Astrocyte (in vitro differentiated cells and primary cell): ENCODE measurements at regions not wholly inside any gene's neighbourhood (a gene's known extent, or its start where the extent isn't known, plus 50 kb on each side); places are given as distances from the start of the nearest gene placed in this dataset.

Experiments
- DNase-seq: peaks from one replicate; pipeline ENCODE4 v3.0.0-alpha.2; 2010; ENCODE audit warnings: low read depth
- FAIRE-seq: peaks from 2 replicates; lab custom pipeline; 2011; peaks lifted over from hg19 to GRCh38; lab: Jason Lieb, UNC
- H2AFZ ChIP-seq: 2 replicates; pipeline ENCODE4 v1.6.0; 2012; ENCODE audit warnings: low read depth, low read length, inconsistent platforms
- H3K27ac ChIP-seq: 2 replicates; pipeline ENCODE4 v1.5.1; 2011; ENCODE audit warnings: low read depth, low read length, inconsistent platforms
- H3K27me3 ChIP-seq: 2 replicates; pipeline ENCODE4 v1.6.0; 2011; ENCODE audit warnings: low read length, inconsistent platforms; ENCODE audit not compliant: insufficient read depth
- H3K36me3 ChIP-seq: 2 replicates; pipeline ENCODE4 v1.5.1; 2011; ENCODE audit warnings: low read length, inconsistent platforms; ENCODE audit not compliant: insufficient read depth
- H3K4me1 ChIP-seq: 2 replicates; pipeline ENCODE4 v1.5.1; 2011; ENCODE audit warnings: low read length, inconsistent platforms; ENCODE audit not compliant: insufficient read depth
- H3K4me2 ChIP-seq: 2 replicates; pipeline ENCODE4 v1.6.0; 2012; ENCODE audit warnings: low read length, inconsistent platforms
- H3K4me3 ChIP-seq: 2 replicates; pipeline ENCODE4 v1.5.1; 2011; ENCODE audit warnings: low read depth, mild to moderate bottlenecking, low read length, inconsistent platforms; ENCODE audit not compliant: insufficient read depth
- H3K79me2 ChIP-seq: 2 replicates; pipeline ENCODE4 v1.6.0; 2012; ENCODE audit warnings: mild to moderate bottlenecking, low read length, inconsistent platforms; ENCODE audit not compliant: insufficient read depth
- H3K9ac ChIP-seq: 2 replicates; pipeline ENCODE4 v1.6.0; 2012; ENCODE audit warnings: mild to moderate bottlenecking, low read length, inconsistent platforms
- H3K9me3 ChIP-seq: 2 replicates; pipeline ENCODE4 v1.5.1; 2012; ENCODE audit warnings: low read depth, mild to moderate bottlenecking, low read length, inconsistent platforms; ENCODE audit not compliant: insufficient read depth
- H4K20me1 ChIP-seq: 2 replicates; pipeline ENCODE4 v1.6.0; 2012; ENCODE audit warnings: low read length, inconsistent platforms; ENCODE audit not compliant: insufficient read depth
- H3K27ac Mint-ChIP-seq: one replicate; pipeline ENCODE4 v1.8.0; 2021; ENCODE audit warnings: mild to moderate bottlenecking, mixed read lengths; ENCODE audit not compliant: unreplicated experiment
- H3K27me3 Mint-ChIP-seq: one replicate; pipeline ENCODE4 v1.8.0; 2021; ENCODE audit warnings: low read depth, mixed read lengths; ENCODE audit not compliant: unreplicated experiment
- H3K36me3 Mint-ChIP-seq: one replicate; pipeline ENCODE4 v1.8.0; 2021; ENCODE audit warnings: low read depth, mixed read lengths; ENCODE audit not compliant: unreplicated experiment
- H3K4me1 Mint-ChIP-seq: one replicate; pipeline ENCODE4 v1.8.0; 2021; ENCODE audit warnings: low read depth, mixed read lengths; ENCODE audit not compliant: unreplicated experiment
- H3K4me3 Mint-ChIP-seq: one replicate; pipeline ENCODE4 v1.8.0; 2021; ENCODE audit warnings: mild to moderate bottlenecking, moderate library complexity, mixed read lengths; ENCODE audit not compliant: unreplicated experiment
- H3K9me3 Mint-ChIP-seq: one replicate; pipeline ENCODE4 v1.8.0; 2021; ENCODE audit warnings: mild to moderate bottlenecking, mixed read lengths; ENCODE audit not compliant: unreplicated experiment
- CTCF ChIP-seq: IDR thresholded peaks from 2 replicates; pipeline ENCODE4 v1.5.1; 2011; ENCODE audit warnings: low read depth, mild to moderate bottlenecking, inconsistent platforms, low read length, moderate library complexity; ENCODE audit not compliant: insufficient read depth
- EZH2 ChIP-seq: IDR thresholded peaks from 2 replicates; pipeline ENCODE4 v1.6.1; 2012; ENCODE audit warnings: mild to moderate bottlenecking, low read length, inconsistent platforms; ENCODE audit not compliant: insufficient read depth

- H3K4me1 ChIP-seq: no peaks in the 10 kb centered on the region
- FAIRE-seq (no peak), DNase-seq (no peak)
- H2AFZ ChIP-seq: no peak overlapping the region
- no peak overlapping the region for H3K27ac Mint-ChIP-seq
- H3K36me3 ChIP-seq: peaks cover 9% of the 10 kb centered on the region
- H3K79me2 ChIP-seq: no peaks in the 10 kb centered on the region
- no peaks in the 10 kb centered on the region for H3K27me3 ChIP-seq
- H3K27ac ChIP-seq: no peak overlapping the region
- H3K4me2 ChIP-seq: no peak overlapping the region
- no peak overlapping the region for H3K4me3 ChIP-seq
- no peaks in the 10 kb centered on the region for H3K27me3 Mint-ChIP-seq
- H3K36me3 Mint-ChIP-seq: no peaks in the 10 kb centered on the region
- no peak overlapping the region for H3K4me3 Mint-ChIP-seq
- no peaks in the 10 kb centered on the region for H4K20me1 ChIP-seq
- no peak overlapping the region for H3K9ac ChIP-seq
- no peaks in the 10 kb centered on the region for H3K4me1 Mint-ChIP-seq
- no peaks in the 10 kb centered on the region for H3K9me3 ChIP-seq
- TF ChIP-seq EZH2: no peak
- no peak for TF ChIP-seq CTCF
- no peaks in the 10 kb centered on the region for H3K9me3 Mint-ChIP-seq
Measured at GRCh38 chr6:144481527-144481926, 196.4 kb downstream of the UTRN start.

- no peaks in the 10 kb centered on the region for H3K79me2 ChIP-seq
- H3K36me3 Mint-ChIP-seq: no peaks in the 10 kb centered on the region
- no peaks in the 10 kb centered on the region for H3K4me1 Mint-ChIP-seq
- TF ChIP-seq EZH2 (no peak), CTCF (peak; percentile 60)
- FAIRE-seq: peak; percentile 39
- H3K27ac ChIP-seq: no peak overlapping the region
- DNase-seq: peak; percentile 56
- H3K4me1 ChIP-seq: no peaks in the 10 kb centered on the region
- no peak overlapping the region for H3K4me3 ChIP-seq
- no peak overlapping the region for H3K9ac ChIP-seq
- H2AFZ ChIP-seq: no peak overlapping the region
- no peaks in the 10 kb centered on the region for H3K27me3 ChIP-seq
- peaks cover 9% of the 10 kb centered on the region for H3K36me3 ChIP-seq
- H3K9me3 Mint-ChIP-seq: no peaks in the 10 kb centered on the region
- H3K27me3 Mint-ChIP-seq: no peaks in the 10 kb centered on the region
- no peak overlapping the region for H3K4me2 ChIP-seq
- H3K4me3 Mint-ChIP-seq: no peak overlapping the region
- no peaks in the 10 kb centered on the region for H4K20me1 ChIP-seq
- peak overlapping the region; percentile 55 for H3K27ac Mint-ChIP-seq
- no peaks in the 10 kb centered on the region for H3K9me3 ChIP-seq
Measured at GRCh38 chr6:144482142-144482541, 197.0 kb downstream of the UTRN start.

- Histone ChIP-seq H3K27me3 (no peaks in the 10 kb centered on the region), H3K36me3 (peaks cover 12% of the 10 kb centered on the region), H3K79me2 (no peaks in the 10 kb centered on the region), H3K9ac (no peak overlapping the region), H3K4me3 (no peak overlapping the region), H4K20me1 (no peaks in the 10 kb centered on the region), H3K4me2 (no peak overlapping the region), H2AFZ (no peak overlapping the region), H3K27ac (no peak overlapping the region), H3K9me3 (no peaks in the 10 kb centered on the region), H3K4me1 (no peaks in the 10 kb centered on the region)
- H3K27me3 Mint-ChIP-seq: no peaks in the 10 kb centered on the region
- peaks cover 2% of the 10 kb centered on the region for H3K36me3 Mint-ChIP-seq
- no peak for FAIRE-seq
- H3K4me3 Mint-ChIP-seq: no peak overlapping the region
- H3K9me3 Mint-ChIP-seq: no peaks in the 10 kb centered on the region
- no peaks in the 10 kb centered on the region for H3K4me1 Mint-ChIP-seq
- no peak for DNase-seq
- no peak overlapping the region for H3K27ac Mint-ChIP-seq
- TF ChIP-seq CTCF: no peak
- TF ChIP-seq EZH2: no peak
Measured at GRCh38 chr6:144485531-144485930, 200.4 kb downstream of the UTRN start.
